ENCODE measurements at regions not wholly inside any gene's neighbourhood (a gene's known extent, or its start where the extent isn't known, plus 50 kb on each side); places are given as distances from the start of the nearest gene placed in this dataset.
"Not testable (repeated sequence)": the region's sequence is repeated elsewhere in the genome, so short reads cannot be mapped to it uniquely, and the experiment has no call there.

DNA sequence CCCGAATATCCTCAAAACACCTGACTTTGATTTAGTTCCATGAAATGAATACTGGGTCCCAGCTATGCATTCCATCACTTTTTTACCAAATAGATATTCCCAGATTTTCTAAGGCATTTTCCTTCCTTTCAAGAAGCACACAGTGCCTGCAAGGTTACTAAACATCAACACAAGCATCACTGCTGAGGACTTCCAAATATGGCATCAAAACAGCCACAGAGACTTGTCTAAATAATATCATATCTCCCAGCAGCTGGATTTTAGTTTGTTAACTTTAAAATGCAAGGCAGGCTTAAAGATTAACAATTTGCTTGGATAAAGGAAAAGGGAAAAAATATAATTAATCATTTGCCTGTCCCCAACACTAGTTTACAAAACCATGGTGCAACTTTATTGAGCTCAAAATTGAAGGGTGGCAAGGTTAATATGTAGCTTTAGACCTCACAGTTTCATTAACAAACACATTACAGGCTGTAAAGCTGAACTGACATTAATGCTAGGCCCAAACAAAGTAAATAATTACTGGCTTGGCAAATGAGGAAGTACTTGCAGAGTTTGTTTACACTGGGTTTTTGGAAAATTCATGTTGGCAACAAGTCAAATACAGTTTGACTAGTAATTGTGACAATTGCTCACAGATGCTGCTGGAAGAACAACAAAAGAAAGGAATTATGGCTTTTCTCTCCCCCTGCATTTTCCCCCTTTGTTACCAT, 401.7 kb upstream of the CDIN1 start:
- FAIRE-seq: no peak
- no peak for DNase-seq (ENCODE audit: insufficient read length)
- TF ChIP-seq TAF1 (IDR thresholded peaks at IDR 0.05; ENCODE audit: borderline replicate concordance, low read depth, low read length) (no peak), POLR2AphosphoS5 (IDR thresholded peaks at IDR 0.05; ENCODE audit: low read depth, low read length) (no peak), POLR2A (IDR thresholded peaks at IDR 0.05; ENCODE audit: low read depth, low read length) (no peak)

DNA sequence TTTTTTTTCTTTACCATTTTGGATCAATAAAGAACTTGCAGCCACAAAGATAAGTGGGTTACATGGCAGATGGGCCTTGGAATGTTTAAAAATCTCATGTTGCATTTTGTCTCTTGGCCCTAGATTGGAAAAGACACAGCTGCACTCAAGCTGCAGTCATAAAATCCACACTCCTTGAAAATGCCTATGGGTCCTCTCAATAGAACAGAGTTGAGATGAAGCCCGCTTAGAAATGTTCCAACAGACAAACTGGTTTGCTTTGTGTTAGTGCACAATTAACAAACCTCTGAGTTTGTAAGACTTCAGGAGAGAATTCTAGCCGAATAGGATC, 401.2 kb upstream of the CDIN1 start:
- DNase-seq (ENCODE audit: insufficient read length): no peak
- no peak for FAIRE-seq
- TF ChIP-seq POLR2A (IDR thresholded peaks at IDR 0.05; ENCODE audit: low read depth, low read length) (no peak), TAF1 (IDR thresholded peaks at IDR 0.05; ENCODE audit: borderline replicate concordance, low read depth, low read length) (no peak), POLR2AphosphoS5 (IDR thresholded peaks at IDR 0.05; ENCODE audit: low read depth, low read length) (no peak)

DNA sequence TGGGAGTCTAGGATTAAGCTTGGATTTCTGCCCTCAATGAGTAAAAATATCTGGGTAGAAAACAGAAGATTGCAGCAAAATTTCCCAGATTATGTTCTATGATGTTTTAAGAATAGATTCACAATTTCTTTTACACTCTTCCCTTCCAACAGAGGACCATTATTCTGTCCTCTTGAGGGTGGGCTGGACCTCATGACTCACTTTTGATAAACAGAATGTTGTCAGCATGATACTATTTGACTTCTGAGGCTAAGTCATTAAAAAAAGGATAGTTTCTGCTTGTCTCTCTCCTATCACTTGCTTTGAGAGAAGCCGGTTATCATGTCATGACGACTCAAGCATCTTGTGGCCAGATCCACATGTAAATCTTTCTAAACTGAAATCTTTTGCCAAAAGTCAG, 396.2 kb upstream of the CDIN1 start:
- FAIRE-seq: no peak
- DNase-seq (ENCODE audit: insufficient read length): no peak
- TF ChIP-seq POLR2A (IDR thresholded peaks at IDR 0.05; ENCODE audit: low read depth, low read length): no peak
- TF ChIP-seq TAF1 (IDR thresholded peaks at IDR 0.05; ENCODE audit: borderline replicate concordance, low read depth, low read length): no peak
- TF ChIP-seq POLR2AphosphoS5 (IDR thresholded peaks at IDR 0.05; ENCODE audit: low read depth, low read length): no peak

- DNase-seq (ENCODE audit: insufficient read length): no peak
- TF ChIP-seq POLR2A (IDR thresholded peaks at IDR 0.05; ENCODE audit: low read depth, low read length) (no peak), POLR2AphosphoS5 (IDR thresholded peaks at IDR 0.05; ENCODE audit: low read depth, low read length) (no peak), TAF1 (IDR thresholded peaks at IDR 0.05; ENCODE audit: borderline replicate concordance, low read depth, low read length) (no peak)
These were observed 394.0 kb upstream of the CDIN1 start for GRCh38 chr15:36185438-36185837.

GRCh38 chr15:36185845-36186244, 393.6 kb upstream of the CDIN1 start:
- FAIRE-seq (no peak), DNase-seq (ENCODE audit: insufficient read length) (no peak)
- TF ChIP-seq POLR2A (IDR thresholded peaks at IDR 0.05; ENCODE audit: low read depth, low read length) (no peak), POLR2AphosphoS5 (IDR thresholded peaks at IDR 0.05; ENCODE audit: low read depth, low read length) (no peak), TAF1 (IDR thresholded peaks at IDR 0.05; ENCODE audit: borderline replicate concordance, low read depth, low read length) (no peak)

More at GRCh38 chr15:36185438-36185837, 394.0 kb upstream of the CDIN1 start:
- no peak for FAIRE-seq

DNA sequence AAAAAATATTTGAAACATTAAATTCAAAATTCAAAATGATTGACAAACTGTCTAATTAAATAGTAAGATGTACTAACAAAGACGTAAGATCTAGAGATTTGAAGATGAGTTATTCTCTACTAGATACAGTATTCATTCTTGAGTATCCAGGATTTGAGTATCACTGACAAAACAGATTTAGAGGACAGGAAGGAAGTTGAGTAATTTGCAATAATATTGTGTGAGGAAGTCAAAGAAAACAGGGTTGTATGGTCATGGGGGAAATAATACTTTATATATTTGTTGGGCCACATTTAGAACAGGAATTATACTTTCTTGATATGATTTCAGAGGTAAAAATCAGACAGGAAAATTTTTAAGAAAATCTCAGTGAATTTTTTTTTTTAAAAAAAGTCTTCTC, 393.1 kb upstream of the CDIN1 start:
- no peak for DNase-seq (ENCODE audit: insufficient read length)
- no peak for FAIRE-seq
- TF ChIP-seq TAF1 (IDR thresholded peaks at IDR 0.05; ENCODE audit: borderline replicate concordance, low read depth, low read length) (no peak), POLR2AphosphoS5 (IDR thresholded peaks at IDR 0.05; ENCODE audit: low read depth, low read length) (no peak), POLR2A (IDR thresholded peaks at IDR 0.05; ENCODE audit: low read depth, low read length) (no peak)

DNA sequence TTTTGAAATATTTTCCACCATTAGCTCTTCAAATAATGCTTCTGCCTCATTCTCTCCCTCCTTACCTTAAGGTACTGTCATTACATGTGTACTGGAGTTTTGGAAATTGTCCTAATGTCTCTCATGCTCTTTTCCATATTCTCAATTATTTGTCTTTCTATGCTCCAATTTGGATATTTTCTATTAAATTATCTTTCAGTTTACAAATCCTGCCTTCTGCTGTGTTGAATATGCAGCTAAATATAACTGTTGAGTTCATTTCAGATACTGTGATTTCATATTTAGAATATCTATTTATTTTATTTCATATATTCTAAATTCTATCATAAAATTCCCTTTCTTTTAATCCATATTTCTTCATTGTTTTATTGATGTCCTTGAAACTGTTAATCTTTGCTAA, 388.0 kb upstream of the CDIN1 start:
- FAIRE-seq: no peak
- no peak for TF ChIP-seq TAF1 (IDR thresholded peaks at IDR 0.05; ENCODE audit: borderline replicate concordance, low read depth, low read length)
- no peak for TF ChIP-seq POLR2AphosphoS5 (IDR thresholded peaks at IDR 0.05; ENCODE audit: low read depth, low read length)
- no peak for TF ChIP-seq POLR2A (IDR thresholded peaks at IDR 0.05; ENCODE audit: low read depth, low read length)
- DNase-seq (ENCODE audit: insufficient read length): no peak

- FAIRE-seq; DNase-seq (ENCODE audit: insufficient read length): not testable (repeated sequence)
These were observed 383.9 kb upstream of the CDIN1 start for GRCh38 chr15:36195361-36196007.

DNA sequence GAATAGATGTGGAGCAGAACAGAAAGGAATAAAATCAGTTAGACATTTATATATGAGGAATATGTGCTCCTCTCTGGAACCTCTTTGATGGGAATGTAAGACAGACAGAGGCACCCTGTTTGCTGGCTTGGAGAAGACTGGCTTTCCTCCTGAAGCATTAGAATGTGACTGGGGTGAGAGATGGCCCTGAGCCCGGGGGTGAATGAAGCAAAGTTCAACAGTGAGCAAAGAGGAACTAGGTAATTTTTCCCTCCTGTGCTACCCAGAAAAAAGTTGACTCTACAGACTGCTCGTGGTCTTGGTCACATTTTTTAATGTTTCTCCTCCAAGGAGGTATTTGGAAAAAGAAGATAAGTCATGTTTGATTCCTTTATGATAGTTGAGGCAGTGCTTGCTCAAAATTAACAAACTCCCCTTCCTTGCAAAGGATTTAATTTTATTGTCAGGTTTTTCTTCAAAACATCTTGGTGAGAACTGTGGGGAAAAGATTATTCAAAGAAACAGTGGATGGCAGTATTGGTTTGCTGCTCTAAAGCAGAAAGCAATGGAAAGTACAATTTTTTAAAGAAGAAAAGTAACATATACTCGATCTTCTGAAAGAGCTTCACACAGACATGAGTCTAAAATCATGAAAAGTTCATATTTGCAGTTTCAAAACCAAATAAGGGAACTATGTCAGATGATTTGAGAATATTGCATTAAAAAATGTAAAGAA, 370.4 kb upstream of the CDIN1 start:
- no peak for DNase-seq (ENCODE audit: insufficient read length)
- TF ChIP-seq POLR2A (IDR thresholded peaks at IDR 0.05; ENCODE audit: low read depth, low read length) (no peak), TAF1 (IDR thresholded peaks at IDR 0.05; ENCODE audit: borderline replicate concordance, low read depth, low read length) (no peak), POLR2AphosphoS5 (IDR thresholded peaks at IDR 0.05; ENCODE audit: low read depth, low read length) (no peak)
- no peak for FAIRE-seq

- TF ChIP-seq POLR2AphosphoS5 (IDR thresholded peaks at IDR 0.05; ENCODE audit: low read depth, low read length): no peak
- TF ChIP-seq POLR2A (IDR thresholded peaks at IDR 0.05; ENCODE audit: low read depth, low read length): no peak
- no peak for TF ChIP-seq TAF1 (IDR thresholded peaks at IDR 0.05; ENCODE audit: borderline replicate concordance, low read depth, low read length)
- DNase-seq (ENCODE audit: insufficient read length): no peak
- FAIRE-seq: no peak
These were observed 369.0 kb upstream of the CDIN1 start for GRCh38 chr15:36210426-36210825.

DNA sequence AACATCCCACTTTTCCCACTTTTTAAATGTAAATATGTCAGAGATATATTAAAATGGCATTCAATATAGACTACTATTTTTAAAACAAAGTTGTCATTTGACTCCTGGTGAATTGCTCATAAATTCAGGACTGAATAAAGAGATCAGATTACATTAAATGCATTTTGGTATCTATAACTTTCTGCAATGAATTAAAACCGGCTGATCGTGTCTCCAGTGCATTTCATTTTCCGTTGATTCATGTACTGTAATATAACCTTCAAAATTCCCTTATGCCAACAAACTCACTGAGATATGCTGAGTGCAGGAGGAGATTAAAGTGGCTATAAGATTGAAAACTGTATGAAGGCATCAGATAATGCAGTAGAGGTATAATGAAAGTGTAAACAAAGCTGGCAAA, 361.1 kb upstream of the CDIN1 start:
- DNase-seq (ENCODE audit: insufficient read length): no peak
- no peak for FAIRE-seq
- TF ChIP-seq TAF1 (IDR thresholded peaks at IDR 0.05; ENCODE audit: borderline replicate concordance, low read depth, low read length): no peak
- no peak for TF ChIP-seq POLR2AphosphoS5 (IDR thresholded peaks at IDR 0.05; ENCODE audit: low read depth, low read length)
- no peak for TF ChIP-seq POLR2A (IDR thresholded peaks at IDR 0.05; ENCODE audit: low read depth, low read length)

DNA sequence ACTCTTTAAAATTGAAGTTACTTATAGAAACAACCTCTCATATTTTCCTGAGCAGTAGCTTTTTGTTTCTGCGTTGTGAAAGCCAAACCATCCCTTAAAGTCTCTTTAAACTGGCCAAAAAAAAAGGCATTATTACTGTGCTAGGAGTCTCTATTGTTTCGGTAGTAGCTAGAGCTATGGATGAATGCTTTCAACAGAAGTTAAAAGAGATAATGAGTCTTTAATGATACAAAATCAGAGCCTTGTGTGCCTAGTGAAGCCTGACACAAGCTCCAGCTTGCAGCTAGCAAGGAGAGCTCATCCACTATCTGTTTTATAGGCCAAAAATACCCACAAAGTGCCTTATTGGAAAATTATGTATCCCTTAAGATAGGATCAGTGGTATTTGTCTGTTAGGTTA, 360.4 kb upstream of the CDIN1 start:
- DNase-seq (ENCODE audit: insufficient read length) (no peak), FAIRE-seq (no peak)
- TF ChIP-seq TAF1 (IDR thresholded peaks at IDR 0.05; ENCODE audit: borderline replicate concordance, low read depth, low read length): no peak
- no peak for TF ChIP-seq POLR2A (IDR thresholded peaks at IDR 0.05; ENCODE audit: low read depth, low read length)
- TF ChIP-seq POLR2AphosphoS5 (IDR thresholded peaks at IDR 0.05; ENCODE audit: low read depth, low read length): no peak
